ENCODE measurements at regions not wholly inside any gene's neighbourhood (a gene's known extent, or its start where the extent isn't known, plus 50 kb on each side); places are given as distances from the start of the nearest gene placed in this dataset.
"Not testable (repeated sequence)": the region's sequence is repeated elsewhere in the genome, so short reads cannot be mapped to it uniquely, and the experiment has no call there.

GRCh38 chr5:57989378-57989777, 470.5 kb downstream of the PLK2 start:
- no peaks in the 10 kb centered on the region for H3K36me3 ChIP-seq (ENCODE audit: insufficient read depth, low read depth, low read length)
- no peak overlapping the region for H3K4me3 ChIP-seq (ENCODE audit: low read length)
- H3K9ac ChIP-seq (ENCODE audit: low read depth, low read length) = no peak overlapping the region
- H3K27ac ChIP-seq (ENCODE audit: low read length) = no peak overlapping the region
- no peaks in the 10 kb centered on the region for H3K27me3 ChIP-seq (ENCODE audit: insufficient read depth, low read length)
- H3K4me1 ChIP-seq (ENCODE audit: insufficient read depth, low read length) = no peaks in the 10 kb centered on the region; the same call in 1 of the 2 replicates
- H3K9me3 ChIP-seq (ENCODE audit: insufficient read depth, low read depth, low read length) = no peaks in the 10 kb centered on the region

- Histone ChIP-seq H3K27me3 (ENCODE audit: insufficient read depth, low read length) (no peaks in the 10 kb centered on the region), H3K4me1 (ENCODE audit: insufficient read depth, low read length) (no peaks in the 10 kb centered on the region; the same call in 1 of the 2 replicates), H3K27ac (ENCODE audit: low read length) (no peak overlapping the region), H3K9me3 (ENCODE audit: insufficient read depth, low read depth, low read length) (no peaks in the 10 kb centered on the region), H3K36me3 (ENCODE audit: insufficient read depth, low read depth, low read length) (no peaks in the 10 kb centered on the region), H3K9ac (ENCODE audit: low read depth, low read length) (no peak overlapping the region), H3K4me3 (ENCODE audit: low read length) (no peak overlapping the region)
These were observed 471.1 kb downstream of the PLK2 start for GRCh38 chr5:57988813-57989212.

GRCh38 chr5:57987552-57987951, 472.3 kb downstream of the PLK2 start:
- Histone ChIP-seq H3K27me3 (ENCODE audit: insufficient read depth, low read length) (no peaks in the 10 kb centered on the region), H3K4me3 (ENCODE audit: low read length) (no peak overlapping the region), H3K9ac (ENCODE audit: low read depth, low read length) (no peak overlapping the region), H3K4me1 (ENCODE audit: insufficient read depth, low read length) (no peaks in the 10 kb centered on the region; the same call in 1 of the 2 replicates), H3K36me3 (ENCODE audit: insufficient read depth, low read depth, low read length) (no peaks in the 10 kb centered on the region), H3K27ac (ENCODE audit: low read length) (no peak overlapping the region), H3K9me3 (ENCODE audit: insufficient read depth, low read depth, low read length) (no peaks in the 10 kb centered on the region)

- H3K9me3 ChIP-seq (ENCODE audit: insufficient read depth, low read depth, low read length) = no peaks in the 10 kb centered on the region
- no peaks in the 10 kb centered on the region for H3K27me3 ChIP-seq (ENCODE audit: insufficient read depth, low read length)
- no peak overlapping the region for H3K9ac ChIP-seq (ENCODE audit: low read depth, low read length)
- H3K36me3 ChIP-seq (ENCODE audit: insufficient read depth, low read depth, low read length) = no peaks in the 10 kb centered on the region
- no peaks in the 10 kb centered on the region; the same call in 1 of the 2 replicates for H3K4me1 ChIP-seq (ENCODE audit: insufficient read depth, low read length)
- H3K27ac ChIP-seq (ENCODE audit: low read length) = no peak overlapping the region
- no peak overlapping the region for H3K4me3 ChIP-seq (ENCODE audit: low read length)
These were observed 473.0 kb downstream of the PLK2 start for GRCh38 chr5:57986761-57987341.

DNA sequence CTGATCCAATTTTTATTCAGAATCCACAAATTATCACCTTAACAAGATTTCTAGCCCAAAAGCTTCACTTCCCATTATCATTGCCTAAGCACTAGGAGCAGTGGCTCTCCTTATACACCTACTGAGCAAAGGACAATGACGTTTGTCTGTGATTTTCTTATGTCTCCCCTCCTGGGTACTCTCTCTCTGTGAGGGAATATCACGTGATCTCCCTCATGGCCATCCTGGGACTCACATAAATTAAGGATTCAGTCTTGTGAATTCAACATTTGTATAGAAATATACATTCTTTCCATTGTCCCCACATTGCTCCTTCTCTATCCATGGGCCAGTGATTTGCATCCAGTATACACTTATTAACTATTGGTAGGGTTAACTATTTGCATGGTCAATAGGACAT, 476.5 kb downstream of the PLK2 start:
- no peak overlapping the region for H3K4me3 ChIP-seq (ENCODE audit: low read length)
- no peaks in the 10 kb centered on the region for H3K36me3 ChIP-seq (ENCODE audit: insufficient read depth, low read depth, low read length)
- H3K9ac ChIP-seq (ENCODE audit: low read depth, low read length) = no peak overlapping the region
- no peaks in the 10 kb centered on the region for H3K27me3 ChIP-seq (ENCODE audit: insufficient read depth, low read length)
- H3K27ac ChIP-seq (ENCODE audit: low read length) = no peak overlapping the region
- no peaks in the 10 kb centered on the region for H3K4me1 ChIP-seq (ENCODE audit: insufficient read depth, low read length)
- no peaks in the 10 kb centered on the region for H3K9me3 ChIP-seq (ENCODE audit: insufficient read depth, low read depth, low read length)

GRCh38 chr5:57979671-57980070, 480.2 kb downstream of the PLK2 start:
- Histone ChIP-seq H3K9ac (ENCODE audit: low read depth, low read length) (no peak overlapping the region), H3K4me3 (ENCODE audit: low read length) (no peak overlapping the region), H3K4me1 (ENCODE audit: insufficient read depth, low read length) (no peaks in the 10 kb centered on the region; the same call in 1 of the 2 replicates), H3K9me3 (ENCODE audit: insufficient read depth, low read depth, low read length) (no peaks in the 10 kb centered on the region; the same call in 1 of the 2 replicates), H3K27ac (ENCODE audit: low read length) (no peak overlapping the region), H3K36me3 (ENCODE audit: insufficient read depth, low read depth, low read length) (no peaks in the 10 kb centered on the region), H3K27me3 (ENCODE audit: insufficient read depth, low read length) (no peaks in the 10 kb centered on the region)

- peaks cover 4% of the 10 kb centered on the region; the same call in 1 of the 2 replicates for H3K9me3 ChIP-seq (ENCODE audit: insufficient read depth, low read depth, low read length)
- no peaks in the 10 kb centered on the region for H3K36me3 ChIP-seq (ENCODE audit: insufficient read depth, low read depth, low read length)
- H3K27me3 ChIP-seq (ENCODE audit: insufficient read depth, low read length) = no peaks in the 10 kb centered on the region
- no peak overlapping the region for H3K9ac ChIP-seq (ENCODE audit: low read depth, low read length)
- no peak overlapping the region for H3K4me3 ChIP-seq (ENCODE audit: low read length)
- H3K27ac ChIP-seq (ENCODE audit: low read length) = no peak overlapping the region
- H3K4me1 ChIP-seq (ENCODE audit: insufficient read depth, low read length) = no peaks in the 10 kb centered on the region; the same call in 1 of the 2 replicates
These were observed 483.4 kb downstream of the PLK2 start for GRCh38 chr5:57976506-57976905.

GRCh38 chr5:57972099-57972498, 487.8 kb downstream of the PLK2 start:
- not testable (repeated sequence) for H3K27me3 ChIP-seq (ENCODE audit: insufficient read depth, low read length); H3K9me3 ChIP-seq (ENCODE audit: insufficient read depth, low read depth, low read length); H3K4me3 ChIP-seq (ENCODE audit: low read length); H3K36me3 ChIP-seq (ENCODE audit: insufficient read depth, low read depth, low read length); H3K27ac ChIP-seq (ENCODE audit: low read length); H3K4me1 ChIP-seq (ENCODE audit: insufficient read depth, low read length); H3K9ac ChIP-seq (ENCODE audit: low read depth, low read length)

DNA sequence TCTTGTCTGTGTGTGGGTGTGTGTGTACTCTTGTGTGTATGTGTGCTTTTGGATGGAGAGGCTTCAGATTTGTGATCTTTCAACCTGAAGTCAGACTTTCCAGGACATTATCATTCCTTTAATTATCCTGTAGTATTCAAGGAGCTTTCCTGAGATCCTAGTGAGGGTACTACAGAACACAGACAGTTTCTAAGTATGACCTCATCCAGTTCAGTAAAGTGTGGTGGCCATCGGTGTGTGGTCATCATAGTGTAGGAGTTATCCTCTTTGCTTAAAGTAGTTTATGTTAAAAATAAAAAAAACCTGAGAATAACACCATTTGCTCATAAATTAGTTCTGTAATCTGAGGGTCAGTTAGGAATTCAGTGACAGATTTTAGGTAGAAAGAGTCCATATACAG, 478.0 kb upstream of the ACTBL2 start:
- Histone ChIP-seq H3K4me3 (ENCODE audit: low read length) (no peak overlapping the region), H3K4me1 (ENCODE audit: insufficient read depth, low read length) (no peaks in the 10 kb centered on the region), H3K36me3 (ENCODE audit: insufficient read depth, low read depth, low read length) (no peaks in the 10 kb centered on the region), H3K27ac (ENCODE audit: low read length) (no peak overlapping the region), H3K27me3 (ENCODE audit: insufficient read depth, low read length) (no peaks in the 10 kb centered on the region), H3K9me3 (ENCODE audit: insufficient read depth, low read depth, low read length) (peaks cover 9% of the 10 kb centered on the region; the same call in 1 of the 2 replicates), H3K9ac (ENCODE audit: low read depth, low read length) (no peak overlapping the region)

DNA sequence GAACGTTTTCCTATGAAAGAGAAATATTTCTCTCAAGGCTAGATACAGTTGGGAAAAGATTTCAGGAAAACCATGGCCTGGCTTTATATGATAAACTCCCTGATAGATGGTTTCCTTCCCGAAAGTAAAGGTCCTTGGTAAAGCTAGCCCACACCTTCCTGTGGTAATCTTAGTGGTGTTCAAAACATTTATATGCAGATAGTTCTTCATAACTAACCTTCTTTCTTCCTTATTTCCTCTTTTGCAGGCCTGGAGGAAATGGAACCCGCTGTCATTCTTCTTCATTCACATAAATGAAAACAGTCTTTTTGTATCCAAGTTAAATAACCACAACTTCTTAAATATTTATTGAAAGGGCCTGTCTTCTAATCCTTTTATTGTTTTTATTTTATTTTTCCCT, 474.0 kb upstream of the ACTBL2 start:
- H3K27ac ChIP-seq (ENCODE audit: low read length) = no peak overlapping the region
- no peaks in the 10 kb centered on the region for H3K4me1 ChIP-seq (ENCODE audit: insufficient read depth, low read length)
- no peaks in the 10 kb centered on the region for H3K27me3 ChIP-seq (ENCODE audit: insufficient read depth, low read length)
- no peak overlapping the region for H3K9ac ChIP-seq (ENCODE audit: low read depth, low read length)
- H3K36me3 ChIP-seq (ENCODE audit: insufficient read depth, low read depth, low read length) = no peaks in the 10 kb centered on the region
- no peak overlapping the region for H3K4me3 ChIP-seq (ENCODE audit: low read length)
- no peaks in the 10 kb centered on the region for H3K9me3 ChIP-seq (ENCODE audit: insufficient read depth, low read depth, low read length)

DNA sequence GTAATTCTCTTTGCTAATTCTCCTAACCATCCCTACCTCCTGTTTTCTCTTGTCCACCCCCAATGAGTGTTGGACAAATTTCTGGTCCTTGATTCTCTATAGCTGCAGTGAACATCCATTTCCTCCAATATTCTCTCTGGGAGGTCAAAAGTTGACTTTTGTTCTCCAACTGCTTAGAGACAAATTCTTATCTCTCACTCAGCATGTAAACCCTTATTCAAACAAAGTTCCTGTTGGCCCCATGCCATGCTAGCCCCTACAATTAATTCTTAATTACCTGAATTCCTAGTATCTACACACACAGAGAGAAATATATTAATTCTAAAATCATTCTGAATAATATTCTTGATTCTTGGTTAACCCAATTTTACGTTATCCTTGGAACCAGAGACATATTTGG, 472.9 kb upstream of the ACTBL2 start:
- no peaks in the 10 kb centered on the region for H3K36me3 ChIP-seq (ENCODE audit: insufficient read depth, low read depth, low read length)
- H3K4me3 ChIP-seq (ENCODE audit: low read length) = no peak overlapping the region
- H3K4me1 ChIP-seq (ENCODE audit: insufficient read depth, low read length) = no peaks in the 10 kb centered on the region
- H3K27me3 ChIP-seq (ENCODE audit: insufficient read depth, low read length) = no peaks in the 10 kb centered on the region
- no peaks in the 10 kb centered on the region for H3K9me3 ChIP-seq (ENCODE audit: insufficient read depth, low read depth, low read length)
- H3K9ac ChIP-seq (ENCODE audit: low read depth, low read length) = no peak overlapping the region
- no peak overlapping the region for H3K27ac ChIP-seq (ENCODE audit: low read length)

DNA sequence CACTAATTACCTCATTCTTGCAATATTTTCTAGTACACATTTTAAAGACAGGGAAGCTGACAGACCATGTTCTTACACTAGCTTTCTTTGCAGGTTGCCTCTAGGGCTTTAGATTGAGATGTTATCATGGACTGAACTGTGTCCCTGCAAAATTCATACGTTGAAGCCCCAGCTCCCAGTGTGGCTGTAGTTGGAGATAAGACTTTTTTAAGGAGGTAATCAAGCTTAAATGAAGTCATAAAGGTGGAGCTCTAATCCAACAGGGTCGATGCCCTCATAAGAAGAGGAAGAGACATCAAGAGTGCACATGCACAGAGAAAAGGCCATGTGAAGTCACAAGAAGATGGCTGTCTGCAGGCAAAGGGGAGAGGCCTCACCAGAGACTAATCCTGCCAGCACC, 471.2 kb upstream of the ACTBL2 start:
- no peaks in the 10 kb centered on the region for H3K9me3 ChIP-seq (ENCODE audit: insufficient read depth, low read depth, low read length)
- no peaks in the 10 kb centered on the region for H3K4me1 ChIP-seq (ENCODE audit: insufficient read depth, low read length)
- no peak overlapping the region for H3K27ac ChIP-seq (ENCODE audit: low read length)
- H3K27me3 ChIP-seq (ENCODE audit: insufficient read depth, low read length) = no peaks in the 10 kb centered on the region
- no peak overlapping the region for H3K4me3 ChIP-seq (ENCODE audit: low read length)
- no peak overlapping the region for H3K9ac ChIP-seq (ENCODE audit: low read depth, low read length)
- H3K36me3 ChIP-seq (ENCODE audit: insufficient read depth, low read depth, low read length) = no peaks in the 10 kb centered on the region
